ENCODE measurements at regions not wholly inside any gene's neighbourhood (a gene's known extent, or its start where the extent isn't known, plus 50 kb on each side); places are given as distances from the start of the nearest gene placed in this dataset.
A peak's percentile ranks its signal among the peaks of the same experiment; 100 is the strongest.

GRCh38 chr6:27830212-27830599 lies 82.0 kb downstream of the OR2B2 start:
- TF ChIP-seq ZNF577 (CRISPR knock-in tag; IDR thresholded peaks at IDR 0.05; ENCODE audit: borderline replicate concordance, low read depth) (no peak), KLF6 (CRISPR knock-in tag; IDR thresholded peaks at IDR 0.05) (0 out of 2 replicates have a peak, but pooled peaks have one; percentile 3), NAIF1 (CRISPR knock-in tag; IDR thresholded peaks at IDR 0.05; ENCODE audit: borderline replicate concordance) (no peak), MTF1 (CRISPR knock-in tag; IDR thresholded peaks at IDR 0.05) (0 out of 2 replicates have a peak, but pooled peaks have one; percentile 8), MXI1 (IDR thresholded peaks at IDR 0.05; ENCODE audit: borderline replicate concordance, low read depth, low read length) (no peak), ADNP (CRISPR knock-in tag; IDR thresholded peaks at IDR 0.05) (no peak), RARA (CRISPR knock-in tag; IDR thresholded peaks at IDR 0.05) (0 out of 2 replicates have a peak, but pooled peaks have one; percentile 3), ZNF333 (CRISPR knock-in tag; IDR thresholded peaks at IDR 0.05; ENCODE audit: borderline replicate concordance) (no peak), ZNF18 (CRISPR knock-in tag; IDR thresholded peaks at IDR 0.05; ENCODE audit: insufficient replicate concordance) (peak; percentile 43), BATF2 (CRISPR knock-in tag; IDR thresholded peaks at IDR 0.05) (no peak), HMG20A (CRISPR knock-in tag; IDR thresholded peaks at IDR 0.05; ENCODE audit: borderline replicate concordance) (no peak; the same call in 1 of the 2 replicates), ZMAT3 (CRISPR knock-in tag; conservative IDR thresholded peaks at IDR 0.05) (no peak), ZNF607 (CRISPR knock-in tag; IDR thresholded peaks at IDR 0.05; ENCODE audit: borderline replicate concordance) (no peak)
- TF ChIP-seq, protein P1, sequence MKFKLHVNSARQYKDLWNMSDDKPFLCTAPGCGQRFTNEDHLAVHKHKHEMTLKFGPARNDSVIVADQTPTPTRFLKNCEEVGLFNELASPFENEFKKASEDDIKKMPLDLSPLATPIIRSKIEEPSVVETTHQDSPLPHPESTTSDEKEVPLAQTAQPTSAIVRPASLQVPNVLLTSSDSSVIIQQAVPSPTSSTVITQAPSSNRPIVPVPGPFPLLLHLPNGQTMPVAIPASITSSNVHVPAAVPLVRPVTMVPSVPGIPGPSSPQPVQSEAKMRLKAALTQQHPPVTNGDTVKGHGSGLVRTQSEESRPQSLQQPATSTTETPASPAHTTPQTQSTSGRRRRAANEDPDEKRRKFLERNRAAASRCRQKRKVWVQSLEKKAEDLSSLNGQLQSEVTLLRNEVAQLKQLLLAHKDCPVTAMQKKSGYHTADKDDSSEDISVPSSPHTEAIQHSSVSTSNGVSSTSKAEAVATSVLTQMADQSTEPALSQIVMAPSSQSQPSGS (CRISPR knock-in tag; IDR thresholded peaks at IDR 0.05) = no peak
- peaks cover 42% of the 10 kb centered on the region for H3K4me1 ChIP-seq (ENCODE audit: insufficient read depth, low read length)
- no peaks in the 10 kb centered on the region; a peak in 1 of 5 replicates for H3K27me3 ChIP-seq (ENCODE audit: control insufficient read depth in 1 of 2, insufficient read depth in 2 of 2, low read length in 2 of 2)
- peak overlapping the region; percentile 83 for H3K27ac ChIP-seq (ENCODE audit: extremely low read length, insufficient read depth, low read length)
- H3K4me3 ChIP-seq (replicated peaks in 1 of 3; ENCODE audit: insufficient read depth in 1 of 3, low read depth in 2 of 3, low read length in 3 of 3) = peak overlapping the region; percentile 63 to 78 (median 67)
- DNase-seq (ENCODE audit: low spot score) = no peak
- in situ Hi-C loops (cut with HindIII; ENCODE audit: extremely low pct_ligation_motif_present, low pct_unique_long_range_greater_than_20kb) (loop anchor here (10.0 kb wide), 1 partner anchor 1625 kb away; a partner anchor contains a TSS), intact Hi-C loops (cut with micrococcal nuclease; ENCODE audit: unreplicated experiment) (loop anchor here (2.0 to 10.0 kb wide), 2 partner anchors 19 to 1635 kb away; a partner anchor contains a TSS)
- no peak overlapping the region for H2AFZ ChIP-seq (ENCODE audit: low read length)
- H3K4me2 ChIP-seq (ENCODE audit: low read depth, low read length) = peak overlapping the region; percentile 91
- H3K9me3 ChIP-seq (ENCODE audit: low read length) = no peaks in the 10 kb centered on the region
- H3K36me3 ChIP-seq (replicated peaks in 1 of 2; ENCODE audit: control insufficient read depth in 1 of 2, insufficient read depth in 2 of 2, low read length in 2 of 2) = no peaks in the 10 kb centered on the region
- peak; percentile 7 for ATAC-seq
- no TSS peak for BruUV-seq (replicated peaks)
- WGBS (ENCODE audit: low lambda C conversion rate) = 3% methylated on average over 5 of the region's 5 CpGs
- ChIA-PET POLR2A (interaction anchor here (1.3 to 4.9 kb wide), 4 partner anchors 8 to 1706 kb away, joined by 3 to 56 read pairs (median 35); a partner anchor contains a TSS), CTCF (ENCODE audit: low intra/inter-chr PET ratio, low total read pairs) (no interaction called here)
- FAIRE-seq = no peak
- H3K79me2 ChIP-seq (ENCODE audit: insufficient read depth, low read length) = peaks cover 3% of the 10 kb centered on the region
- peak overlapping the region; percentile 78 for H3K9ac ChIP-seq (ENCODE audit: insufficient read depth, low read depth, low read length)
- H4K20me1 ChIP-seq (ENCODE audit: insufficient read depth, low read length) = no peaks in the 10 kb centered on the region

All from HepG2 (cell line).